Activated naive CD8-positive, alpha-beta T cell (primary cell): ENCODE measurements at regions not wholly inside any gene's neighbourhood (a gene's known extent, or its start where the extent isn't known, plus 50 kb on each side); places are given as distances from the start of the nearest gene placed in this dataset.
"Not testable (repeated sequence)": the region's sequence is repeated elsewhere in the genome, so short reads cannot be mapped to it uniquely, and the experiment has no call there.

Experiments used
- H3K27ac Mint-ChIP-seq: one replicate; pipeline ENCODE4 v1.8.0; 2021; ENCODE audit warnings: mixed read lengths
- H3K27me3 Mint-ChIP-seq: one replicate; pipeline ENCODE4 v1.8.0; 2021; ENCODE audit warnings: mixed read lengths
- H3K36me3 Mint-ChIP-seq: one replicate; pipeline ENCODE4 v1.8.0; 2021; ENCODE audit warnings: mixed read lengths
- H3K4me1 Mint-ChIP-seq: one replicate; pipeline ENCODE4 v1.8.0; 2021; ENCODE audit warnings: low read depth, mixed read lengths
- H3K4me3 Mint-ChIP-seq: one replicate; pipeline ENCODE4 v1.8.0; 2021; ENCODE audit warnings: mild to moderate bottlenecking, mixed read lengths
- H3K9me3 Mint-ChIP-seq: one replicate; pipeline ENCODE4 v1.8.0; 2021; ENCODE audit warnings: low read depth, mixed read lengths

- peaks cover 8% of the 10 kb centered on the region for H3K9me3 Mint-ChIP-seq
These were observed 59.7 kb downstream of the RAP2B start for GRCh38 chr3:153221748-153222162.

GRCh38 chr3:153226877-153227276, 64.9 kb downstream of the RAP2B start:
- H3K9me3 Mint-ChIP-seq, H3K4me3 Mint-ChIP-seq, H3K27ac Mint-ChIP-seq, H3K36me3 Mint-ChIP-seq, H3K27me3 Mint-ChIP-seq: not testable (repeated sequence)
- peaks cover 22% of the 10 kb centered on the region for H3K4me1 Mint-ChIP-seq

More at GRCh38 chr3:153221748-153222162, 59.7 kb downstream of the RAP2B start:
- Mint-ChIP-seq H3K27ac (peak overlapping the region; percentile 95), H3K4me1 (peaks cover 65% of the 10 kb centered on the region), H3K4me3 (peak overlapping the region; percentile 69), H3K27me3 (no peaks in the 10 kb centered on the region), H3K36me3 (peaks cover 8% of the 10 kb centered on the region)

- H3K27me3 Mint-ChIP-seq = not testable (repeated sequence)
These were observed 68.4 kb downstream of the RAP2B start for GRCh38 chr3:153230427-153230826.

GRCh38 chr3:153231245-153231644, 69.2 kb downstream of the RAP2B start:
- not testable (repeated sequence) for H3K9me3 Mint-ChIP-seq, H3K27me3 Mint-ChIP-seq, H3K36me3 Mint-ChIP-seq, H3K4me3 Mint-ChIP-seq, H3K4me1 Mint-ChIP-seq, H3K27ac Mint-ChIP-seq

More at GRCh38 chr3:153230427-153230826, 68.4 kb downstream of the RAP2B start:
- peaks cover 11% of the 10 kb centered on the region for H3K4me1 Mint-ChIP-seq
- H3K27ac Mint-ChIP-seq, H3K4me3 Mint-ChIP-seq, H3K9me3 Mint-ChIP-seq, H3K36me3 Mint-ChIP-seq: not testable (repeated sequence)

- not testable (repeated sequence) for H3K36me3 Mint-ChIP-seq, H3K9me3 Mint-ChIP-seq, H3K27me3 Mint-ChIP-seq, H3K27ac Mint-ChIP-seq, H3K4me1 Mint-ChIP-seq, H3K4me3 Mint-ChIP-seq
These were observed 70.2 kb downstream of the RAP2B start for GRCh38 chr3:153232050-153232752.

- no peak overlapping the region for H3K27ac Mint-ChIP-seq
- H3K36me3 Mint-ChIP-seq = no peaks in the 10 kb centered on the region
- H3K9me3 Mint-ChIP-seq = no peaks in the 10 kb centered on the region
These were observed 70.8 kb downstream of the RAP2B start for GRCh38 chr3:153232851-153233271.

GRCh38 chr3:153233986-153234385, 72.0 kb downstream of the RAP2B start:
- no peaks in the 10 kb centered on the region for H3K9me3 Mint-ChIP-seq
- no peak overlapping the region for H3K4me3 Mint-ChIP-seq
- no peaks in the 10 kb centered on the region for H3K36me3 Mint-ChIP-seq
- H3K4me1 Mint-ChIP-seq = peaks cover 10% of the 10 kb centered on the region
- no peaks in the 10 kb centered on the region for H3K27me3 Mint-ChIP-seq
- H3K27ac Mint-ChIP-seq = no peak overlapping the region

More at GRCh38 chr3:153232851-153233271, 70.8 kb downstream of the RAP2B start:
- Mint-ChIP-seq H3K4me1 (peaks cover 10% of the 10 kb centered on the region), H3K27me3 (no peaks in the 10 kb centered on the region), H3K4me3 (no peak overlapping the region)

GRCh38 chr3:153242896-153243295, 80.9 kb downstream of the RAP2B start:
- Mint-ChIP-seq H3K9me3 (no peaks in the 10 kb centered on the region), H3K27ac (no peak overlapping the region), H3K27me3 (no peaks in the 10 kb centered on the region), H3K36me3 (peaks cover 6% of the 10 kb centered on the region), H3K4me1 (peaks cover 14% of the 10 kb centered on the region), H3K4me3 (no peak overlapping the region)

GRCh38 chr3:153244961-153245360, 82.9 kb downstream of the RAP2B start:
- Mint-ChIP-seq H3K9me3 (no peaks in the 10 kb centered on the region), H3K4me3 (no peak overlapping the region), H3K27me3 (no peaks in the 10 kb centered on the region), H3K36me3 (peaks cover 6% of the 10 kb centered on the region), H3K27ac (no peak overlapping the region), H3K4me1 (peaks cover 27% of the 10 kb centered on the region)

- H3K4me3 Mint-ChIP-seq = no peak overlapping the region
- peaks cover 6% of the 10 kb centered on the region for H3K36me3 Mint-ChIP-seq
- H3K27me3 Mint-ChIP-seq = no peaks in the 10 kb centered on the region
- peaks cover 33% of the 10 kb centered on the region for H3K4me1 Mint-ChIP-seq
- H3K27ac Mint-ChIP-seq = no peak overlapping the region
- no peaks in the 10 kb centered on the region for H3K9me3 Mint-ChIP-seq
These were observed 83.6 kb downstream of the RAP2B start for GRCh38 chr3:153245661-153246060.

- no peaks in the 10 kb centered on the region for H3K27me3 Mint-ChIP-seq
- peaks cover 6% of the 10 kb centered on the region for H3K36me3 Mint-ChIP-seq
- H3K4me3 Mint-ChIP-seq = no peak overlapping the region
- peaks cover 33% of the 10 kb centered on the region for H3K4me1 Mint-ChIP-seq
- no peak overlapping the region for H3K27ac Mint-ChIP-seq
- H3K9me3 Mint-ChIP-seq = no peaks in the 10 kb centered on the region
These were observed 84.3 kb downstream of the RAP2B start for GRCh38 chr3:153246331-153246730.

- Mint-ChIP-seq H3K27me3 (no peaks in the 10 kb centered on the region), H3K9me3 (no peaks in the 10 kb centered on the region), H3K4me1 (peaks cover 33% of the 10 kb centered on the region), H3K36me3 (peaks cover 6% of the 10 kb centered on the region), H3K27ac (no peak overlapping the region), H3K4me3 (no peak overlapping the region)
These were observed 84.8 kb downstream of the RAP2B start for GRCh38 chr3:153246806-153247205.

GRCh38 chr3:153247331-153248330, 85.6 kb downstream of the RAP2B start:
- H3K27ac Mint-ChIP-seq = no peak overlapping the region
- peaks cover 6% of the 10 kb centered on the region for H3K36me3 Mint-ChIP-seq
- H3K4me1 Mint-ChIP-seq = peaks cover 30% of the 10 kb centered on the region
- no peaks in the 10 kb centered on the region for H3K27me3 Mint-ChIP-seq
- no peak overlapping the region for H3K4me3 Mint-ChIP-seq
- H3K9me3 Mint-ChIP-seq = no peaks in the 10 kb centered on the region

- not testable (repeated sequence) for H3K36me3 Mint-ChIP-seq, H3K27me3 Mint-ChIP-seq, H3K9me3 Mint-ChIP-seq
- Mint-ChIP-seq H3K4me3 (peak overlapping the region; percentile 12), H3K4me1 (peaks cover 28% of the 10 kb centered on the region), H3K27ac (peak overlapping the region; percentile 28)
These were observed 86.8 kb downstream of the RAP2B start for GRCh38 chr3:153248835-153249234.

GRCh38 chr3:153249906-153250305, 87.9 kb downstream of the RAP2B start:
- Mint-ChIP-seq H3K9me3 (no peaks in the 10 kb centered on the region), H3K27me3 (no peaks in the 10 kb centered on the region), H3K27ac (no peak overlapping the region), H3K36me3 (peaks cover 6% of the 10 kb centered on the region), H3K4me1 (peaks cover 28% of the 10 kb centered on the region), H3K4me3 (no peak overlapping the region)
